ENCODE measurements at regions not wholly inside any gene's neighbourhood (a gene's known extent, or its start where the extent isn't known, plus 50 kb on each side); places are given as distances from the start of the nearest gene placed in this dataset.

DNA sequence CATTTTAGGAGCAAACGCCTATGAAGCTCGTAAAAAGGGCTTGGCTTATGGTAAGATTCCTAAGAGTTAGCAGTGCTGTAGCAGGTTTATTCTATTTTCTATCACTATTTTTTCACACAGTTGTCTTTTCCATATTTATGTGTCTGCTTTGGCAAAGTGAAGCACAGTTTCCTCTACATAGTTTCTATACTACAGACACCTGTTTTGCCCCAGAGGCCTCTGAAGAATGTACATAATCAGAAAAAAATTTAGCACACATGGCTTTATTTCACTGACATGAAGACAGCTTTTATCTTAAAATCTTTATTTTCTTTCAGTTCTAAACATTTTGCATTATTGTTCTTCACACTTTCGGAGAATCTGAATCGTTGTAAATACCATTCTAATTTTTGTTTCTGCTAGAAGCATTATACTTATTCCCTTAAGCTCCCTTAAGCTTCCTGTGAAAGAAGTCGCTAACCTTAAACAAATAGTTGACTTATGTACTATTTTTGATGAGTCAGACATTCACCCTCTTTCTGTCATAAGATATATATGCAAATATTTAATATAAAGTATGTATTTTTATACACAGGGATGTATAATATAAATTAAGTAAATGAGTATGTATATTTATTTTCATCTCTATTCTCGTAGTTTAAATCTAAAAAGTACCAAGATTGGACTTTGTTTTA is 816.0 kb downstream of the OLFM4 start:
- H3K4me1 ChIP-seq (ENCODE audit: control insufficient read depth in 1 of 2, insufficient read depth in 2 of 2, low read length in 2 of 2): no peaks in the 10 kb centered on the region
- no peaks in the 10 kb centered on the region for H3K27me3 ChIP-seq (ENCODE audit: control insufficient read depth in 2 of 2, insufficient read depth in 2 of 2, low read length in 2 of 2)
- H3K9ac ChIP-seq (ENCODE audit: insufficient read depth, low read length, poor library complexity, severe bottlenecking): no peak overlapping the region
- no peaks in the 10 kb centered on the region for H3K9me3 ChIP-seq (replicated peaks in 1 of 2; ENCODE audit: control insufficient read depth in 1 of 2, insufficient read depth in 1 of 2, low read length in 2 of 2)
- H3K4me2 ChIP-seq (replicated peaks; ENCODE audit: extremely low read depth, low read length, poor library complexity, severe bottlenecking): no peak overlapping the region
- H3K27ac ChIP-seq (ENCODE audit: low read depth in 1 of 2, low read length in 2 of 2): no peak overlapping the region
- H3K36me3 ChIP-seq (replicated peaks in 1 of 2; ENCODE audit: control insufficient read depth in 1 of 2, insufficient read depth in 2 of 2, low read length in 2 of 2): no peaks in the 10 kb centered on the region
- no peak overlapping the region for H2AFZ ChIP-seq (ENCODE audit: insufficient read depth, low read depth, low read length, poor library complexity, severe bottlenecking)
- TF ChIP-seq, protein P1, sequence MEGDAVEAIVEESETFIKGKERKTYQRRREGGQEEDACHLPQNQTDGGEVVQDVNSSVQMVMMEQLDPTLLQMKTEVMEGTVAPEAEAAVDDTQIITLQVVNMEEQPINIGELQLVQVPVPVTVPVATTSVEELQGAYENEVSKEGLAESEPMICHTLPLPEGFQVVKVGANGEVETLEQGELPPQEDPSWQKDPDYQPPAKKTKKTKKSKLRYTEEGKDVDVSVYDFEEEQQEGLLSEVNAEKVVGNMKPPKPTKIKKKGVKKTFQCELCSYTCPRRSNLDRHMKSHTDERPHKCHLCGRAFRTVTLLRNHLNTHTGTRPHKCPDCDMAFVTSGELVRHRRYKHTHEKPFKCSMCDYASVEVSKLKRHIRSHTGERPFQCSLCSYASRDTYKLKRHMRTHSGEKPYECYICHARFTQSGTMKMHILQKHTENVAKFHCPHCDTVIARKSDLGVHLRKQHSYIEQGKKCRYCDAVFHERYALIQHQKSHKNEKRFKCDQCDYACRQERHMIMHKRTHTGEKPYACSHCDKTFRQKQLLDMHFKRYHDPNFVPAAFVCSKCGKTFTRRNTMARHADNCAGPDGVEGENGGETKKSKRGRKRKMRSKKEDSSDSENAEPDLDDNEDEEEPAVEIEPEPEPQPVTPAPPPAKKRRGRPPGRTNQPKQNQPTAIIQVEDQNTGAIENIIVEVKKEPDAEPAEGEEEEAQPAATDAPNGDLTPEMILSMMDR (IDR thresholded peaks at IDR 0.05): no peak
- no CpG with 5 or more reads among the region's 6 CpGs for WGBS (ENCODE audit: insufficient coverage)
- Mint-ChIP-seq H3K27me3 (ENCODE audit: low read depth in 3 of 3) (no peaks in the 10 kb centered on the region), H3K27ac (no peak overlapping the region), H3K4me3 (no peak overlapping the region), H3K4me1 (no peaks in the 10 kb centered on the region), H3K36me3 (no peaks in the 10 kb centered on the region), H3K9me3 (peaks cover 0 to 7% (median 1%) of the 10 kb centered on the region in 7 donors)
- intact Hi-C loops (cut with micrococcal nuclease): no loop called here
- no peak for DNase-seq
- H4K20me1 ChIP-seq (ENCODE audit: insufficient read depth, low read length): no peaks in the 10 kb centered on the region
- H3K79me2 ChIP-seq (ENCODE audit: insufficient read depth, low read length): no peaks in the 10 kb centered on the region
- no peak overlapping the region for H3K4me3 ChIP-seq (replicated peaks in 1 of 3; ENCODE audit: low read depth in 2 of 3, low read length in 3 of 3)

DNA sequence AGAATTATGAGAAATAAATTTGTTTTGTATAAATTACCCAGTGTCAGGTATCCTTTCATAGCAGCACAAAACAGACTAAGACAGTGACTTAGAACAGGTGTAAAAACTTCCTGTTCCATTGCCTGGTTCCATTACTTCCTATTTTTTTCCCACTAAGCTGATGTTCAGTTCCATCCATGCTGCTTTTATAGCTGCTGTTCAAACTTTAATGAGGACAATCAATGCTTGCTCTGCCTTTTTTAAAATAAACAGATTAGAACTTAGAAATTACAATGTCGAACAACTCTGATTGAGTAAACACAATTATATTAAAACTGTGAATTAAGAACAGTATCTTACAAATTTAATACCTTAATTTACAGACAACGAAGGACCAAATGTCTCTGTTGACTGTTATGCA is 818.9 kb downstream of the OLFM4 start:
- no peaks in the 10 kb centered on the region for H3K79me2 ChIP-seq (ENCODE audit: insufficient read depth, low read length)
- no peaks in the 10 kb centered on the region for H4K20me1 ChIP-seq (ENCODE audit: insufficient read depth, low read length)
- Mint-ChIP-seq H3K27ac (no peak overlapping the region), H3K27me3 (ENCODE audit: low read depth in 3 of 3) (no peaks in the 10 kb centered on the region), H3K9me3 (peaks cover 0 to 7% (median 1%) of the 10 kb centered on the region in 7 donors), H3K4me3 (no peak overlapping the region), H3K4me1 (no peaks in the 10 kb centered on the region), H3K36me3 (no peaks in the 10 kb centered on the region)
- no peak overlapping the region for H3K9ac ChIP-seq (ENCODE audit: insufficient read depth, low read length, poor library complexity, severe bottlenecking)
- H3K36me3 ChIP-seq (replicated peaks in 1 of 2; ENCODE audit: control insufficient read depth in 1 of 2, insufficient read depth in 2 of 2, low read length in 2 of 2): no peaks in the 10 kb centered on the region
- no peaks in the 10 kb centered on the region for H3K4me1 ChIP-seq (ENCODE audit: control insufficient read depth in 1 of 2, insufficient read depth in 2 of 2, low read length in 2 of 2)
- intact Hi-C loops (cut with micrococcal nuclease): no loop called here
- no peak overlapping the region for H3K27ac ChIP-seq (ENCODE audit: low read depth in 1 of 2, low read length in 2 of 2)
- WGBS (ENCODE audit: insufficient coverage): no CpG with 5 or more reads among the region's 2 CpGs
- no peak for DNase-seq
- TF ChIP-seq, protein P1 (IDR thresholded peaks at IDR 0.05): no peak
- H3K27me3 ChIP-seq (ENCODE audit: control insufficient read depth in 2 of 2, insufficient read depth in 2 of 2, low read length in 2 of 2): no peaks in the 10 kb centered on the region
- no peaks in the 10 kb centered on the region for H3K9me3 ChIP-seq (replicated peaks in 1 of 2; ENCODE audit: control insufficient read depth in 1 of 2, insufficient read depth in 1 of 2, low read length in 2 of 2)
- no peak overlapping the region for H2AFZ ChIP-seq (ENCODE audit: insufficient read depth, low read depth, low read length, poor library complexity, severe bottlenecking)
- no peak overlapping the region for H3K4me3 ChIP-seq (replicated peaks in 1 of 3; ENCODE audit: low read depth in 2 of 3, low read length in 3 of 3)
- no peak overlapping the region for H3K4me2 ChIP-seq (replicated peaks; ENCODE audit: extremely low read depth, low read length, poor library complexity, severe bottlenecking)
